Esophagus muscularis mucosa (tissue), 4 donors: ENCODE measurements at regions not wholly inside any gene's neighbourhood (a gene's known extent, or its start where the extent isn't known, plus 50 kb on each side); places are given as distances from the start of the nearest gene placed in this dataset.

ENCODE experiments used
- DNase-seq: peaks from one replicate; pipeline ENCODE4 v3.0.0-alpha.2; 2017; ENCODE audit errors: extremely low spot score
- H3K27ac ChIP-seq, 4 donors: fragments of 200-600 bp; sonication (generic); replicated peaks in 1 of 4; 1 replicate in 3 of 4; 2 replicates in 1 of 4; pipeline ENCODE4 v1.5.1; 2016 to 2019; ENCODE audit warnings: mild to moderate bottlenecking in 1 of 4
- H3K27me3 ChIP-seq, 4 donors: fragments of 200-600 bp; sonication (generic); one replicate each; pipeline versions ENCODE4 v1.5.1 to v1.6.0; 2016 to 2019
- H3K36me3 ChIP-seq, 4 donors: fragments of 200-600 bp; sonication (generic); one replicate each; pipeline ENCODE4 v1.5.1; 2016 to 2019
- H3K4me1 ChIP-seq, 4 donors: fragments of 200-600 bp; sonication (generic); one replicate each; pipeline ENCODE4 v1.5.1; 2016 to 2019
- H3K4me3 ChIP-seq, 4 donors: fragments of 200-600 bp; sonication (generic); 1 replicate in 2 of 4; 2 replicates in 2 of 4; pipeline ENCODE4 v1.5.1; 2016 to 2019; ENCODE audit warnings: mild to moderate bottlenecking in 4 of 4, moderate library complexity in 1 of 4
- H3K9me3 ChIP-seq, 4 donors: fragments of 200-600 bp; sonication (generic); 1 replicate in 3 of 4; 2 replicates in 1 of 4; pipeline ENCODE4 v1.5.1; 2016 to 2019
- EP300 ChIP-seq: sonication (generic); formaldehyde crosslinking; IDR thresholded peaks from one replicate; pipeline ENCODE4 v1.6.1; 2017; ENCODE audit warnings: antibody characterized with exemption
- POLR2A ChIP-seq: fragments of 450-650 bp; IDR thresholded peaks from one replicate; pipeline ENCODE4 v1.6.1; 2017; ENCODE audit warnings: antibody characterized with exemption, moderate library complexity, mild to moderate bottlenecking, low read depth
- POLR2AphosphoS5 ChIP-seq, 2 donors: sonication (generic); formaldehyde crosslinking; IDR thresholded peaks; one replicate each; pipeline ENCODE4 v1.6.1; 2017; ENCODE audit warnings: antibody characterized with exemption in 2 of 2
- WGBS: methylation state at CpG from one replicate; pipeline ENCODE4 v1.1.5; 2018; 5-methylcytosine and 5-hydroxymethylcytosine counted together
- intact Hi-C: fragments of 100-400 bp; cut with DNase I; formaldehyde crosslinking; loops from one replicate; pipeline ENCODE4 v1.15.1; 2023
- TF ChIP-seq, protein P1 (sequence below), 3 experiments: fragments of 200-600 bp in 2 of 3; fragments of 450-650 bp in 1 of 3; sonication (generic) in 2 of 3; IDR thresholded peaks; one replicate each; pipeline ENCODE4 v1.5.1; 2017 to 2019; ENCODE audit warnings: antibody characterized with exemption in 3 of 3, mild to moderate bottlenecking in 2 of 3, moderate library complexity in 1 of 3

DNA sequence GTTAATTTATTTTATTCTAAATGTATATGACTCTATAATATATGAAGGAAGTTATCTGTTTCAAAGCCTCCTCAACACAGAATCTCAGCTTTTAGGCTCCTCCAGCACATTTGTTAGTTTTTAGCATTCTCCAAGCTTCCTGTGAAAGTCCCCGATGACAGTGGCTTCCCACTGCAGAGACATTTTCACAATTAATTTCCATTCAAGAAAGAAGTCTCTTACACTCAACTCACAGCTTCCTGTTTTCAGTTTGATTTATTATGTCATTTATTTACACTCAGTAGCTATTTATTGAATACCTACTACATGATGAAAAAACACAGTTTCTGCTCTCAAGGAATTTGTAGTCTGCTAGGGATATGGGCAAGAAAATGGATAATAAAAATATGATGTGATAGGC, 2228.2 kb upstream of the WWC1 start:
- H3K4me3 ChIP-seq, result no peak overlapping the region
- no peaks in the 10 kb centered on the region for H3K27me3 ChIP-seq
- intact Hi-C loops, result no loop called here
- H3K27ac ChIP-seq, result no peak overlapping the region
- no peak for DNase-seq
- 32% methylated on average over 1 of the region's 1 CpG for WGBS
- no peaks in the 10 kb centered on the region for H3K4me1 ChIP-seq
- no peaks in the 10 kb centered on the region for H3K36me3 ChIP-seq
- TF ChIP-seq POLR2AphosphoS5 (IDR thresholded peaks at IDR 0.05) (no peak), POLR2A (no peak), EP300 (no peak)
- TF ChIP-seq, protein P1, sequence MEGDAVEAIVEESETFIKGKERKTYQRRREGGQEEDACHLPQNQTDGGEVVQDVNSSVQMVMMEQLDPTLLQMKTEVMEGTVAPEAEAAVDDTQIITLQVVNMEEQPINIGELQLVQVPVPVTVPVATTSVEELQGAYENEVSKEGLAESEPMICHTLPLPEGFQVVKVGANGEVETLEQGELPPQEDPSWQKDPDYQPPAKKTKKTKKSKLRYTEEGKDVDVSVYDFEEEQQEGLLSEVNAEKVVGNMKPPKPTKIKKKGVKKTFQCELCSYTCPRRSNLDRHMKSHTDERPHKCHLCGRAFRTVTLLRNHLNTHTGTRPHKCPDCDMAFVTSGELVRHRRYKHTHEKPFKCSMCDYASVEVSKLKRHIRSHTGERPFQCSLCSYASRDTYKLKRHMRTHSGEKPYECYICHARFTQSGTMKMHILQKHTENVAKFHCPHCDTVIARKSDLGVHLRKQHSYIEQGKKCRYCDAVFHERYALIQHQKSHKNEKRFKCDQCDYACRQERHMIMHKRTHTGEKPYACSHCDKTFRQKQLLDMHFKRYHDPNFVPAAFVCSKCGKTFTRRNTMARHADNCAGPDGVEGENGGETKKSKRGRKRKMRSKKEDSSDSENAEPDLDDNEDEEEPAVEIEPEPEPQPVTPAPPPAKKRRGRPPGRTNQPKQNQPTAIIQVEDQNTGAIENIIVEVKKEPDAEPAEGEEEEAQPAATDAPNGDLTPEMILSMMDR (IDR thresholded peaks at IDR 0.05), result no peak
- no peaks in the 10 kb centered on the region for H3K9me3 ChIP-seq

DNA sequence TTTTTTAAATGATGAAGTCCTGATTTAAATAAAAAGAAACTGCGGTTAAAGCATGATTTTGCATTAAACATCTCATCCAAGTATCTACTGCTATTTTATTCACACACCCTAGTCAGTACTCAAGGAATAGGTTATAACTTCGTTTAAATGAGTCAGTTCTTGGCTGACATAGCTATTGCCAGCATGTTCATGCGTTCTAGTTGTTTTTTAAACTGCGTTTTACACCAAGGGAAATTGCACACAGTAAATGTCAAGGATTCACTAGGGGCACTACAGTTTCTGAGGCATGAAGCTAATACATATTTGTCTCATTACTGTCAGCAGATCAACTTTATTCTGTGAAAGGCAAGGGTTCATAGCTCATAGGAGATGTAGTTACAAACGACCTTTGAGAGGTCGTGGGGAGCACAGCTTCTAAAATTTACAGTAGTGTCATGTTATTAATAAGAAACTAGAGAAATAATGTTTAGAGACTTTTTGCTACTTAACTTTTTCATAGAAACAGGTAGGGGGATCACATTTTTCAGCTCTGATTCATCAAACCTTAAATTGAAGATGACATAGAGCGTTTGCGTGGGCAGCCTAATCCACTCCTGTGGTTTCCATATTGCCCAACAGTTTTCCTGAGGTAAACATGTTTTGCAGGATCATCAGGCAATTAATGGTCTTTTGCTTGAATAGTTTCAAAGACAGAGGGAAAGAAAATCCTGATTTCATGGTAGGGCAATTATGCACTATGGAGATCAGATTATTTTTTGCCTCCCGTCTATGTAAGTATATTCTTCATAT, 2222.7 kb upstream of the WWC1 start:
- Histone ChIP-seq H3K4me1 (no peaks in the 10 kb centered on the region), H3K9me3 (no peaks in the 10 kb centered on the region), H3K27me3 (peaks cover 0 to 3% (median 0%) of the 10 kb centered on the region in 4 donors), H3K36me3 (no peaks in the 10 kb centered on the region), H3K4me3 (no peak overlapping the region), H3K27ac (no peak overlapping the region)
- DNase-seq, result no peak
- WGBS, result 84% methylated on average over 9 of the region's 9 CpGs
- TF ChIP-seq, protein P1 (IDR thresholded peaks at IDR 0.05), result no peak
- TF ChIP-seq POLR2AphosphoS5 (IDR thresholded peaks at IDR 0.05) (no peak), EP300 (no peak), POLR2A (no peak)
- intact Hi-C loops, result no loop called here

DNA sequence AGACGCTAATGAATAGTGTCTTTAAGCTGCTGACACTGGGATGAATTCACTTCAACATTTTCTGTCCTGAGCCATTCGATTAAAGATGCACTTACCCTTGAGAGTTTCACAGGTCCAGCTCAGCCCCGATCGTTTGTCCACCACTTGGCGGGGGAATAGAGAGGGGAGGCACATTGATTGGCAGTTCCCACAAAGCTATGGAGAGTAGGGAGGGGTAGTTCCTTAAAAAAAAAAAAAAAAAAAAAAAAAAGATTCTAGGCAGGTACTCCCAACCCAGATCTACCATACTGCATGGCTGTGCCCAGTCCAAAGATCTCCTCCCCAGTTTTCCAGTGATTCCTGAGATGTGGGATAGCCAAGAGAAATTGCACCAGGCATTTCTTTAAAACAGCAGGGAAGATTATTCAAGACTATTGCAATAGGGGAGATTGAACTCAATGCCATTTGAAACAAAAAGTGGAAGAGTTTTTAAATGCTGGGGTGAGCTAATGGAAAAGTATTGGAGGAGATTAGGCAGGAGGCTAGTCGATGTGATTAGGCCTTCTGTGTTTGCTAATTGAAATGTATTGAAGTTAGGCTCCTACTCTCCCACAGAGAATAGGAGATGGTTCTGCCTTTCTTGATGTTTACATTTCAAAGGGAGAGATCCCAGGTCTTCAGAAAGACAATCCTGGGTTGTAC, 2217.4 kb upstream of the WWC1 start:
- Histone ChIP-seq H3K27me3 (peaks cover 0 to 3% (median 0%) of the 10 kb centered on the region in 4 donors), H3K4me1 (no peaks in the 10 kb centered on the region), H3K27ac (no peak overlapping the region), H3K36me3 (no peaks in the 10 kb centered on the region), H3K4me3 (no peak overlapping the region), H3K9me3 (no peaks in the 10 kb centered on the region)
- WGBS, result 46% methylated on average over 6 of the region's 6 CpGs
- TF ChIP-seq, protein P1 (IDR thresholded peaks at IDR 0.05), result no peak
- no peak for TF ChIP-seq POLR2AphosphoS5 (IDR thresholded peaks at IDR 0.05)
- TF ChIP-seq EP300, result no peak
- no peak for TF ChIP-seq POLR2A
- intact Hi-C loops, result no loop called here
- DNase-seq, result no peak

DNA sequence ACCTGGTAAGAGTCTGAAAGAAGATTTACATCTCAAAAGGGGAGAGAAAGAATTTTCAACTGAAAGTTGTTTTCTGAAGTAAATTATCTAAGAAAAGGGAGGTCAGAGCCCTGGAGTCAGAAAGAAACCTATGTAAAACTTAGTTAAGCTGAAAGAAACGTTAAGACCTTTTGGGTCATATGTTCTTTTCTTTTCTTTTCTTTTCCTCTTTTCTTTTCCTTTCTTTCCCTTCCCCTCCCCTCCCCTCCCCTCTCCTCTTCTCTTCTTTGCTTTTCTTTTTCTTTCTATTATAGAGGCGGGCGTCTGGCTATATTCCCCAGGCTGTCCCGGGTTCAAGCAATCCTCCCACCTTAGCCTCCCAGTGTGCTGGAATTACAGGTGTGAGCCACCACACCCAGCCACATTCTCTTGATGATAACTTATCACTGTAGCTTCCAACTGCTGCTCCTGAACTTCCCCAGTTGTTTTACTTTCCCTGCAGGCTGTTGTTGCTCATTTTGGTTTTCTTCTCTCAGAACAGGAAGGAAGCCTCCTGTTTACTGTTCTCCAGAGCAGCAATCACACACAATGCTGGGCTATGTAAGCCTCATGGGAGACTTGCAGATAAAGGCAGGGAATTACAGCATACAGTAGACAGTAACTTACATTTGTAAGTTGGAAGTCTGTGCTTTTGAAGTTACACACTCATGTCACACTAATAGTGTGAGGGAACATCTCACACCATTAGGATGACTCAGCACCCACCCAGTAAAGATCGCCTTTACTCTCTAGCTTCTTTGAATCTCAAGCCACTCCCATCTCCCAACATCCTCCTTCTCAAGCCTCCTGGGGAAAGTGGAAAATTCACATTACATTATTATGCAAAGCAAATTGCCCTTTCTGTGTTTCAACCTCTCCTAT, 2216.6 kb upstream of the WWC1 start:
- TF ChIP-seq POLR2A, result no peak
- TF ChIP-seq, protein P1 (IDR thresholded peaks at IDR 0.05), result no peak
- no peak for TF ChIP-seq POLR2AphosphoS5 (IDR thresholded peaks at IDR 0.05)
- TF ChIP-seq EP300, result no peak
- no peaks in the 10 kb centered on the region for H3K4me1 ChIP-seq
- DNase-seq, result no peak
- no peak overlapping the region for H3K4me3 ChIP-seq
- H3K27ac ChIP-seq, result no peak overlapping the region
- intact Hi-C loops, result no loop called here
- 37% methylated on average over 5 of the region's 5 CpGs for WGBS
- peaks cover 0 to 3% (median 0%) of the 10 kb centered on the region in 4 donors for H3K27me3 ChIP-seq
- H3K36me3 ChIP-seq, result no peaks in the 10 kb centered on the region
- no peaks in the 10 kb centered on the region for H3K9me3 ChIP-seq
